ENCODE measurements at regions not wholly inside any gene's neighbourhood (a gene's known extent, or its start where the extent isn't known, plus 50 kb on each side); places are given as distances from the start of the nearest gene placed in this dataset.

DNA sequence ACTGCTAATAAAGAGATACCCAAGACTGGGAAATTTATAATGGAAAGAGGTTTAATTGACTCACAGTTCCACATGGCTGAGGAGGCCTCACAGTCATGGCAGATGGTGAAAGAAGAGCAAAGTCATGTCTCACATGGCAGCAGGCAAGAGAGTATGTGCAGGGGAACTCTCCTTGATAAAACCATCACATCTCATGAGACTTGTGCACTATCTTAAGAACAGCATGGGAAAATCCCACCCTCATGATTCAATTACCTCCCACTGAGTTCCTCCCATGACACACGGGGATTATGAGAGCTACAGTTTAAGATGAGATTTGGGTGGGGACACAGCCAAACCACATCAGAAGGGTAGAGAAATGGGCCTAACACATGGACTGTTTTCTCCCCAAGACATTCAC lies 156.3 kb downstream of the CCDC71L start:
- TF ChIP-seq, protein P1, sequence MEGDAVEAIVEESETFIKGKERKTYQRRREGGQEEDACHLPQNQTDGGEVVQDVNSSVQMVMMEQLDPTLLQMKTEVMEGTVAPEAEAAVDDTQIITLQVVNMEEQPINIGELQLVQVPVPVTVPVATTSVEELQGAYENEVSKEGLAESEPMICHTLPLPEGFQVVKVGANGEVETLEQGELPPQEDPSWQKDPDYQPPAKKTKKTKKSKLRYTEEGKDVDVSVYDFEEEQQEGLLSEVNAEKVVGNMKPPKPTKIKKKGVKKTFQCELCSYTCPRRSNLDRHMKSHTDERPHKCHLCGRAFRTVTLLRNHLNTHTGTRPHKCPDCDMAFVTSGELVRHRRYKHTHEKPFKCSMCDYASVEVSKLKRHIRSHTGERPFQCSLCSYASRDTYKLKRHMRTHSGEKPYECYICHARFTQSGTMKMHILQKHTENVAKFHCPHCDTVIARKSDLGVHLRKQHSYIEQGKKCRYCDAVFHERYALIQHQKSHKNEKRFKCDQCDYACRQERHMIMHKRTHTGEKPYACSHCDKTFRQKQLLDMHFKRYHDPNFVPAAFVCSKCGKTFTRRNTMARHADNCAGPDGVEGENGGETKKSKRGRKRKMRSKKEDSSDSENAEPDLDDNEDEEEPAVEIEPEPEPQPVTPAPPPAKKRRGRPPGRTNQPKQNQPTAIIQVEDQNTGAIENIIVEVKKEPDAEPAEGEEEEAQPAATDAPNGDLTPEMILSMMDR (IDR thresholded peaks at IDR 0.05) = no peak
- no peak for TF ChIP-seq POLR2A (IDR thresholded peaks at IDR 0.05)
